Sigmoid colon (tissue), 6 donors: ENCODE measurements at regions not wholly inside any gene's neighbourhood (a gene's known extent, or its start where the extent isn't known, plus 50 kb on each side); places are given as distances from the start of the nearest gene placed in this dataset.

ENCODE experiments used
- DNase-seq: peaks from one replicate; pipeline ENCODE4 v3.0.0-alpha.2; 2019
- H3K27ac ChIP-seq, 4 donors: fragments of 200-600 bp; sonication (generic); one replicate each; pipeline ENCODE4 v1.5.1; 2016 to 2019; ENCODE audit warnings: mild to moderate bottlenecking in 1 of 4
- H3K27me3 ChIP-seq, 3 donors: fragments of 200-600 bp; sonication (generic); one replicate each; pipeline ENCODE4 v1.5.1; 2019; ENCODE audit warnings: mild to moderate bottlenecking in 1 of 3
- H3K36me3 ChIP-seq, 4 donors: fragments of 200-600 bp; sonication (generic); one replicate each; pipeline ENCODE4 v1.5.1; 2016 to 2019
- H3K4me1 ChIP-seq, 4 donors: fragments of 200-600 bp; sonication (generic); one replicate each; pipeline ENCODE4 v1.5.1; 2017 to 2019
- H3K4me3 ChIP-seq, 4 donors: fragments of 200-600 bp; sonication (generic); one replicate each; pipeline ENCODE4 v1.5.1; 2017 to 2019; ENCODE audit warnings: mild to moderate bottlenecking in 2 of 4, moderate library complexity in 1 of 4
- H3K9me3 ChIP-seq, 4 donors: fragments of 200-600 bp in 3 of 4; sonication (generic) in 3 of 4; one replicate each; pipeline versions ENCODE4 v1.5.1 to v1.6.1; 2013 to 2019
- EP300 ChIP-seq, 4 donors: sonication (generic); formaldehyde crosslinking; IDR thresholded peaks; one replicate each; pipeline ENCODE4 v1.6.1; 2017; ENCODE audit warnings: antibody characterized with exemption in 4 of 4
- POLR2A ChIP-seq, 2 donors: fragments of 450-650 bp; IDR thresholded peaks; one replicate each; pipeline ENCODE4 v1.6.1; 2016; ENCODE audit warnings: antibody characterized with exemption in 2 of 2, mild to moderate bottlenecking in 2 of 2, moderate library complexity in 2 of 2
- POLR2AphosphoS5 ChIP-seq, 4 donors: sonication (generic); formaldehyde crosslinking; IDR thresholded peaks; one replicate each; pipeline ENCODE4 v1.6.1; 2017; ENCODE audit warnings: antibody characterized with exemption in 4 of 4
- WGBS, 2 donors: extraction: QIAGEN DNeasy Blood & Tissue Kit; methylation state at CpG; one replicate each; pipeline ENCODE4 v1.1.7; 2013; 5-methylcytosine and 5-hydroxymethylcytosine counted together
- intact Hi-C: fragments of 100-400 bp; cut with DNase I; formaldehyde crosslinking; loops from one replicate; pipeline ENCODE4 v1.15.1; 2023
- TF ChIP-seq, protein P1 (sequence below), 4 experiments: fragments of 450-650 bp in 3 of 4; fragments of 200-600 bp in 1 of 4; IDR thresholded peaks; one replicate each; pipeline ENCODE4 v1.5.1; 2016 to 2019; ENCODE audit warnings: antibody characterized with exemption in 4 of 4, mild to moderate bottlenecking in 3 of 4, moderate library complexity in 2 of 4
- donor health status: healthy with polysubstance abuse.
- donor health status: healthy.

DNA sequence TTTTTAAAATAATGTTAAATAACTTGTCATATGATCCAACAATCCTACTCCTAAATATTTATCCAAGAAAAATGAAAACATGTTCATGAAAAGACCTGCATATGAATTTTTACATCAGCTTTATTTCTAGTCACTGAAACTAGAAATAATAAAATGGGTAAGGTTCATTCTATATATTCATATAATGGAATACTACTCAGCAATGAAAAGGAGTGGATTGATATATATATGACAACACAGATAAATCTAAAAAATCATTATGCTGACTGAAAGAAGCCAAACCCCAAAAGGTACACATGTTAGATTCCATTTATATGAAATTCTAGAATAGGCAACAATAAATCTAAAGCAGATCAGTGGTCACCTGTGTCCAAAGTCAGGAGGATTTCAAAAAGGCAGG lies 84.9 kb upstream of the PCBD1 start:
- no peak for DNase-seq

GRCh38 chr10:70974351-70974901 lies 86.1 kb upstream of the PCBD1 start:
- peaks cover 0 to 4% (median 2%) of the 10 kb centered on the region in 3 donors for H3K27me3 ChIP-seq
- no peak overlapping the region for H3K4me3 ChIP-seq
- no peak for DNase-seq
- intact Hi-C loops: no loop called here
- no peaks in the 10 kb centered on the region for H3K4me1 ChIP-seq
- H3K36me3 ChIP-seq: no peaks in the 10 kb centered on the region
- H3K9me3 ChIP-seq: peaks cover 0 to 12% (median 0%) of the 10 kb centered on the region in 4 donors
- no peak overlapping the region for H3K27ac ChIP-seq
- TF ChIP-seq EP300 (IDR thresholded peaks at IDR 0.05) (no peak), POLR2A (IDR thresholded peaks at IDR 0.05) (no peak), POLR2AphosphoS5 (IDR thresholded peaks at IDR 0.05) (no peak)
- TF ChIP-seq, protein P1, sequence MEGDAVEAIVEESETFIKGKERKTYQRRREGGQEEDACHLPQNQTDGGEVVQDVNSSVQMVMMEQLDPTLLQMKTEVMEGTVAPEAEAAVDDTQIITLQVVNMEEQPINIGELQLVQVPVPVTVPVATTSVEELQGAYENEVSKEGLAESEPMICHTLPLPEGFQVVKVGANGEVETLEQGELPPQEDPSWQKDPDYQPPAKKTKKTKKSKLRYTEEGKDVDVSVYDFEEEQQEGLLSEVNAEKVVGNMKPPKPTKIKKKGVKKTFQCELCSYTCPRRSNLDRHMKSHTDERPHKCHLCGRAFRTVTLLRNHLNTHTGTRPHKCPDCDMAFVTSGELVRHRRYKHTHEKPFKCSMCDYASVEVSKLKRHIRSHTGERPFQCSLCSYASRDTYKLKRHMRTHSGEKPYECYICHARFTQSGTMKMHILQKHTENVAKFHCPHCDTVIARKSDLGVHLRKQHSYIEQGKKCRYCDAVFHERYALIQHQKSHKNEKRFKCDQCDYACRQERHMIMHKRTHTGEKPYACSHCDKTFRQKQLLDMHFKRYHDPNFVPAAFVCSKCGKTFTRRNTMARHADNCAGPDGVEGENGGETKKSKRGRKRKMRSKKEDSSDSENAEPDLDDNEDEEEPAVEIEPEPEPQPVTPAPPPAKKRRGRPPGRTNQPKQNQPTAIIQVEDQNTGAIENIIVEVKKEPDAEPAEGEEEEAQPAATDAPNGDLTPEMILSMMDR (IDR thresholded peaks at IDR 0.05): no peak
- WGBS, 2 donors: 44 to 55% methylated on average over 5 of the region's 5 CpGs

More for the DNA sequence above, 84.9 kb upstream of the PCBD1 start:
- Histone ChIP-seq H3K4me1 (no peaks in the 10 kb centered on the region), H3K27me3 (peaks cover 0 to 4% (median 2%) of the 10 kb centered on the region in 3 donors), H3K9me3 (peaks cover 0 to 12% (median 0%) of the 10 kb centered on the region in 4 donors), H3K4me3 (no peak overlapping the region), H3K36me3 (no peaks in the 10 kb centered on the region), H3K27ac (no peak overlapping the region)
- TF ChIP-seq, protein P1 (IDR thresholded peaks at IDR 0.05): no peak
- no peak for TF ChIP-seq POLR2AphosphoS5 (IDR thresholded peaks at IDR 0.05)
- TF ChIP-seq POLR2A (IDR thresholded peaks at IDR 0.05): no peak
- TF ChIP-seq EP300 (IDR thresholded peaks at IDR 0.05): no peak
- intact Hi-C loops: no loop called here

GRCh38 chr10:70974920-70975319 lies 86.6 kb upstream of the PCBD1 start:
- peaks cover 0 to 12% (median 0%) of the 10 kb centered on the region in 4 donors for H3K9me3 ChIP-seq
- no peak for DNase-seq
- no peaks in the 10 kb centered on the region for H3K4me1 ChIP-seq
- no peak overlapping the region for H3K27ac ChIP-seq
- no peak overlapping the region for H3K4me3 ChIP-seq
- TF ChIP-seq POLR2AphosphoS5 (IDR thresholded peaks at IDR 0.05) (no peak), POLR2A (IDR thresholded peaks at IDR 0.05) (no peak), EP300 (IDR thresholded peaks at IDR 0.05) (no peak)
- TF ChIP-seq, protein P1 (IDR thresholded peaks at IDR 0.05): no peak
- H3K27me3 ChIP-seq: peaks cover 0 to 4% (median 2%) of the 10 kb centered on the region in 3 donors
- H3K36me3 ChIP-seq: no peaks in the 10 kb centered on the region
- intact Hi-C loops: no loop called here
- 73 to 80% methylated on average over 7 of the region's 7 CpGs for WGBS, 2 donors

DNA sequence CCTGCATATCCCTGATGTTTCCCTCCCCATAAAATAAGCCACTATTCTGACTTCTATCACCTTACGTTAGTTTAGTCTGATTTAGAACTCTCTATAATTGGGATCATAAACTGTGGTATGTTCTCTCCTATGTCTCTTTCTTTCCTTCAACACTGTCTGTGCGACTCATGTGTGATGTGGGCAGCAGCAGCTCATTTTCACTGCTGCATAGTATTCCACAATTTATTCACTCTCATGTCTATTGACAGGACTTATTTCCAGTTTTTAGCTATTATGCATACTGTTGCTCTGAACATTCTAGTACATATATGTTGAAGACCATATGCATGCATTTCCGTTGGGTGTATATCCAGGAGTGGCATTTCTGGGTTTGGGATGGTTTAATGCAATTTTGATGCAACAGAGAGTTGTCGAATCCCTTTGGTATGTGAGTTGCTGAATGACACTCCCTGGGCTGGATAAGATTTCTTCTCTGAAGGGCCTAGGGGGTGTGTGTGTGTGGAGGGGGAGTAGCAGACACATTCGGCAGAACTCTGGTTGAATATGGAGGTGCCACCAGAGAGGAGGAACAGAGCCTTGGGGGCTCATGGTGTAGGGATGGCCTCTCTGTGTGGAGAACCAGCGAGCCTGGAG lies 87.8 kb upstream of the PCBD1 start:
- TF ChIP-seq EP300 (IDR thresholded peaks at IDR 0.05) (no peak), POLR2A (IDR thresholded peaks at IDR 0.05) (no peak), POLR2AphosphoS5 (IDR thresholded peaks at IDR 0.05) (no peak)
- TF ChIP-seq, protein P1 (IDR thresholded peaks at IDR 0.05): no peak
- Histone ChIP-seq H3K9me3 (peaks cover 0 to 8% (median 0%) of the 10 kb centered on the region in 4 donors), H3K27me3 (peaks cover 0 to 4% (median 2%) of the 10 kb centered on the region in 3 donors), H3K27ac (no peak overlapping the region), H3K4me3 (no peak overlapping the region), H3K4me1 (no peaks in the 10 kb centered on the region), H3K36me3 (no peaks in the 10 kb centered on the region)
- DNase-seq: no peak
- 82 to 89% methylated on average over 6 of the region's 6 CpGs for WGBS, 2 donors
- intact Hi-C loops: no loop called here
